ENCODE measurements at regions not wholly inside any gene's neighbourhood (a gene's known extent, or its start where the extent isn't known, plus 50 kb on each side); places are given as distances from the start of the nearest gene placed in this dataset.

- TF ChIP-seq ZNF256 (CRISPR knock-in tag; conservative IDR thresholded peaks at IDR 0.05), result no peak
- no peak for TF ChIP-seq HMGA1 (CRISPR knock-in tag; conservative IDR thresholded peaks at IDR 0.05)
- no peak for TF ChIP-seq MTA3 (CRISPR knock-in tag; IDR thresholded peaks at IDR 0.05)
- TF ChIP-seq GZF1 (CRISPR knock-in tag; IDR thresholded peaks at IDR 0.05), result peak; percentile 90; the same call in 1 of the 2 replicates
- peak; percentile 25; the same call in 1 of the 2 replicates for TF ChIP-seq ZSCAN20 (CRISPR knock-in tag; IDR thresholded peaks at IDR 0.05; ENCODE audit: borderline replicate concordance)
- no peak for TF ChIP-seq GPN1 (CRISPR knock-in tag; IDR thresholded peaks at IDR 0.05; ENCODE audit: borderline replicate concordance)
- TF ChIP-seq ZNF709 (CRISPR knock-in tag; IDR thresholded peaks at IDR 0.05), result peak; percentile 82; the same call in 1 of the 2 replicates
- peak; percentile 72 for TF ChIP-seq YY1 (IDR thresholded peaks at IDR 0.05; ENCODE audit: insufficient read depth, insufficient replicate concordance, low read depth, low read length)
- 0 out of 2 replicates have a peak, but pooled peaks have one; percentile 16 for TF ChIP-seq NFYC (CRISPR knock-in tag; IDR thresholded peaks at IDR 0.05)
- no peak for TF ChIP-seq FOXA3 (CRISPR knock-in tag; IDR thresholded peaks at IDR 0.05)
- TF ChIP-seq EP300 (IDR thresholded peaks at IDR 0.05; ENCODE audit: low read depth in 2 of 2, low read length in 2 of 2), result no peak; a peak in 1 of 4 replicates
- 0 out of 2 replicates have a peak, but pooled peaks have one; percentile 40 for TF ChIP-seq EP300 (CRISPR knock-in tag; IDR thresholded peaks at IDR 0.05; ENCODE audit: borderline replicate concordance)
- no peak for TF ChIP-seq ZNF619 (CRISPR knock-in tag; IDR thresholded peaks at IDR 0.05)
- no peak for TF ChIP-seq ISL2 (CRISPR knock-in tag; IDR thresholded peaks at IDR 0.05)
- peak; percentile 51; the same call in 1 of the 2 replicates for TF ChIP-seq ZNF761 (CRISPR knock-in tag; conservative IDR thresholded peaks at IDR 0.05)
- TF ChIP-seq ZFP37 (CRISPR knock-in tag; IDR thresholded peaks at IDR 0.05; ENCODE audit: borderline replicate concordance), result no peak; the same call in 1 of the 2 replicates
- TF ChIP-seq ZNF557 (CRISPR knock-in tag; IDR thresholded peaks at IDR 0.05), result no peak
- peak; percentile 48; the same call in 1 of the 2 replicates for TF ChIP-seq NAIF1 (CRISPR knock-in tag; IDR thresholded peaks at IDR 0.05; ENCODE audit: borderline replicate concordance)
- TF ChIP-seq ZNF17 (CRISPR knock-in tag; IDR thresholded peaks at IDR 0.05), result no peak
- TF ChIP-seq ZNF629 (CRISPR knock-in tag; conservative IDR thresholded peaks at IDR 0.05), result no peak
- no peak for TF ChIP-seq NFIB (CRISPR knock-in tag; IDR thresholded peaks at IDR 0.05; ENCODE audit: borderline replicate concordance)
- peak; percentile 16; the same call in 1 of the 2 replicates for TF ChIP-seq ZNF510 (CRISPR knock-in tag; IDR thresholded peaks at IDR 0.05; ENCODE audit: low read depth)
- TF ChIP-seq POGK (CRISPR knock-in tag; conservative IDR thresholded peaks at IDR 0.05), result peak; percentile 85
- peak; percentile 79 for TF ChIP-seq ZBTB7A (CRISPR knock-in tag; IDR thresholded peaks at IDR 0.05)
- TF ChIP-seq ZNF607 (CRISPR knock-in tag; IDR thresholded peaks at IDR 0.05; ENCODE audit: borderline replicate concordance), result peak; percentile 70; the same call in 1 of the 2 replicates
- peak; percentile 55 for TF ChIP-seq SALL2 (CRISPR knock-in tag; IDR thresholded peaks at IDR 0.05)
- 0 out of 2 replicates have a peak, but pooled peaks have one; percentile 58 for TF ChIP-seq ATF5 (CRISPR knock-in tag; IDR thresholded peaks at IDR 0.05; ENCODE audit: low read depth)
- TF ChIP-seq ZNF18 (CRISPR knock-in tag; IDR thresholded peaks at IDR 0.05; ENCODE audit: insufficient replicate concordance), result peak; percentile 35
These were observed 140.5 kb downstream of the SEC14L1 start (continued) for GRCh38 chr17:77281122-77281903.

All from HepG2 (cell line).